HG03095 (cell line): ENCODE measurements at regions not wholly inside any gene's neighbourhood (a gene's known extent, or its start where the extent isn't known, plus 50 kb on each side); places are given as distances from the start of the nearest gene placed in this dataset.

Source experiments
- ATAC-seq: cut with Tn5 transposase; IDR thresholded peaks from one replicate; pipeline ENCODE4 v1.9.1; 2021; ENCODE audit warnings: moderate library complexity; ENCODE audit not compliant: unreplicated experiment

- no peak for ATAC-seq
Measured at GRCh38 chr12:74899031-74899829, 310.4 kb downstream of the KCNC2 start.

GRCh38 chr12:74900232-74900631 lies 309.4 kb downstream of the KCNC2 start:
- no peak for ATAC-seq

- ATAC-seq: no peak
Measured at GRCh38 chr12:74903522-74903921, 306.1 kb downstream of the KCNC2 start.

GRCh38 chr12:74906224-74906623 lies 303.4 kb downstream of the KCNC2 start:
- no peak for ATAC-seq

- no peak for ATAC-seq
Measured at GRCh38 chr12:74910831-74911230, 298.8 kb downstream of the KCNC2 start.

- ATAC-seq: no peak
Measured at GRCh38 chr12:74914378-74914777, 295.3 kb downstream of the KCNC2 start.

GRCh38 chr12:74915718-74916117 lies 293.9 kb downstream of the KCNC2 start:
- no peak for ATAC-seq

- no peak for ATAC-seq
Measured at GRCh38 chr12:74917743-74918142, 291.9 kb downstream of the KCNC2 start.

GRCh38 chr12:74918291-74918690 lies 291.3 kb downstream of the KCNC2 start:
- no peak for ATAC-seq

- no peak for ATAC-seq
Measured at GRCh38 chr12:74922117-74922516, 287.5 kb downstream of the KCNC2 start.

GRCh38 chr12:74922642-74923041 lies 287.0 kb downstream of the KCNC2 start:
- ATAC-seq: no peak

- no peak for ATAC-seq
Measured at GRCh38 chr12:74941670-74942069, 268.0 kb downstream of the KCNC2 start.

- no peak for ATAC-seq
Measured at GRCh38 chr12:74945771-74946198, 263.9 kb downstream of the KCNC2 start.

- ATAC-seq: no peak
Measured at GRCh38 chr12:74953697-74954096, 255.9 kb downstream of the KCNC2 start.

- ATAC-seq: no peak
Measured at GRCh38 chr12:74957231-74957630, 252.4 kb downstream of the KCNC2 start.

GRCh38 chr12:74957634-74958033 lies 252.0 kb downstream of the KCNC2 start:
- no peak for ATAC-seq

GRCh38 chr12:74959657-74960056 lies 250.0 kb downstream of the KCNC2 start:
- ATAC-seq: no peak

GRCh38 chr12:74963304-74963703 lies 246.3 kb downstream of the KCNC2 start:
- ATAC-seq: no peak

GRCh38 chr12:74963867-74964331 lies 245.7 kb downstream of the KCNC2 start:
- ATAC-seq: no peak

- ATAC-seq: no peak
Measured at GRCh38 chr12:74964390-74964789, 245.2 kb downstream of the KCNC2 start.

- ATAC-seq: no peak
Measured at GRCh38 chr12:74971201-74971600, 238.4 kb downstream of the KCNC2 start.

GRCh38 chr12:74977832-74978481 lies 231.7 kb downstream of the KCNC2 start:
- ATAC-seq: no peak
